Testis (tissue), 2 donors: ENCODE measurements at regions not wholly inside any gene's neighbourhood (a gene's known extent, or its start where the extent isn't known, plus 50 kb on each side); places are given as distances from the start of the nearest gene placed in this dataset.

ENCODE experiments used
- POLR2A ChIP-seq: fragments of 450-650 bp; IDR thresholded peaks from one replicate; pipeline ENCODE4 v1.6.1; 2017; ENCODE audit warnings: antibody characterized with exemption, mild to moderate bottlenecking, moderate library complexity
- TF ChIP-seq, protein P1 (sequence below), 3 experiments: fragments of 450-650 bp in 2 of 3; fragments of 200-600 bp in 1 of 3; sonication (generic) in 1 of 3; IDR thresholded peaks; one replicate each; pipeline ENCODE4 v1.5.1; 2016 to 2019; ENCODE audit warnings: antibody characterized with exemption in 3 of 3, mild to moderate bottlenecking in 2 of 3, moderate library complexity in 1 of 3

DNA sequence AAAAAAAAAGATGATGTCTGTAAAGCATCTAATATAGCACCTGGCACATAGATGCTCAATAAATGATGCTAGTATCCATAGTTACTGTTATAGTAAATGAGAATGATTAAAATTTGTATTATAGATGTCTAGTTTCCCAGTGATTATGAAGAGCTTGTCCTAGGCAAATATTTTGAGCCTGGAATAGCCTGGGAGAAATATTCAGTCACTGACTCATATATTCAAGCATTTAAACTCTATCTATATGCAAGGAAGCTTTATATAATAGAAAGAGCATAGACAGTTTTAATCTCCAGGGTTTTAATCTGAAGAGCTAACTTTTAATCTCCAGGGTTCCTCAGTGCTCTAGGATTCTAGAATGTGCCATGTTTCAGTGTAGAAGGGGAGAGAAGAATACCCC is 91.5 kb upstream of the VASH1 start:
- TF ChIP-seq, protein P1, sequence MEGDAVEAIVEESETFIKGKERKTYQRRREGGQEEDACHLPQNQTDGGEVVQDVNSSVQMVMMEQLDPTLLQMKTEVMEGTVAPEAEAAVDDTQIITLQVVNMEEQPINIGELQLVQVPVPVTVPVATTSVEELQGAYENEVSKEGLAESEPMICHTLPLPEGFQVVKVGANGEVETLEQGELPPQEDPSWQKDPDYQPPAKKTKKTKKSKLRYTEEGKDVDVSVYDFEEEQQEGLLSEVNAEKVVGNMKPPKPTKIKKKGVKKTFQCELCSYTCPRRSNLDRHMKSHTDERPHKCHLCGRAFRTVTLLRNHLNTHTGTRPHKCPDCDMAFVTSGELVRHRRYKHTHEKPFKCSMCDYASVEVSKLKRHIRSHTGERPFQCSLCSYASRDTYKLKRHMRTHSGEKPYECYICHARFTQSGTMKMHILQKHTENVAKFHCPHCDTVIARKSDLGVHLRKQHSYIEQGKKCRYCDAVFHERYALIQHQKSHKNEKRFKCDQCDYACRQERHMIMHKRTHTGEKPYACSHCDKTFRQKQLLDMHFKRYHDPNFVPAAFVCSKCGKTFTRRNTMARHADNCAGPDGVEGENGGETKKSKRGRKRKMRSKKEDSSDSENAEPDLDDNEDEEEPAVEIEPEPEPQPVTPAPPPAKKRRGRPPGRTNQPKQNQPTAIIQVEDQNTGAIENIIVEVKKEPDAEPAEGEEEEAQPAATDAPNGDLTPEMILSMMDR (IDR thresholded peaks at IDR 0.05): no peak
- no peak for TF ChIP-seq POLR2A
